Mesendoderm (in vitro differentiated cells): ENCODE measurements at regions not wholly inside any gene's neighbourhood (a gene's known extent, or its start where the extent isn't known, plus 50 kb on each side); places are given as distances from the start of the nearest gene placed in this dataset.

Experiments
- DNase-seq: peaks from one replicate; pipeline ENCODE4 v3.0.0; 2013
- H2AK5ac ChIP-seq: 2 replicates; pipeline ENCODE4 v1.6.1; 2013; ENCODE audit warnings: low read length, inconsistent platforms
- H2BK120ac ChIP-seq: 2 replicates; pipeline ENCODE4 v1.6.1; 2013; ENCODE audit warnings: low read depth, mild to moderate bottlenecking, low read length, moderate library complexity, mixed read lengths
- H2BK15ac ChIP-seq: replicated peaks from 2 replicates; pipeline ENCODE4 v1.6.1; 2013; ENCODE audit warnings: low read depth, mild to moderate bottlenecking, moderate library complexity
- H2BK5ac ChIP-seq: 2 replicates; pipeline ENCODE4 v1.6.1; 2013; ENCODE audit warnings: low read length, inconsistent platforms
- H3K18ac ChIP-seq: 2 replicates; pipeline ENCODE4 v1.6.1; 2013; ENCODE audit warnings: mild to moderate bottlenecking, low read length, mixed read lengths
- H3K23ac ChIP-seq: one replicate; pipeline ENCODE4 v1.6.1; 2013; ENCODE audit warnings: low read length
- H3K27ac ChIP-seq: 2 replicates; pipeline ENCODE4 v1.5.1; 2013; ENCODE audit warnings: low read depth, mild to moderate bottlenecking, inconsistent platforms, low read length, moderate library complexity
- H3K27me3 ChIP-seq: 2 replicates; pipeline ENCODE4 v1.6.1; 2013; ENCODE audit warnings: low read length, control low read depth, mild to moderate bottlenecking, inconsistent platforms; ENCODE audit not compliant: insufficient read depth, poor library complexity
- H3K36me3 ChIP-seq: 2 replicates; pipeline ENCODE4 v1.6.1; 2013; ENCODE audit warnings: low read length, inconsistent platforms; ENCODE audit not compliant: control insufficient read depth, insufficient read depth
- H3K4ac ChIP-seq: one replicate; pipeline ENCODE4 v1.6.1; 2013; ENCODE audit warnings: low read depth, mild to moderate bottlenecking, low read length, moderate library complexity
- H3K4me1 ChIP-seq: 2 replicates; pipeline ENCODE4 v1.6.1; 2013; ENCODE audit warnings: low read depth, low read length, inconsistent platforms; ENCODE audit not compliant: control insufficient read depth
- H3K4me2 ChIP-seq: 2 replicates; pipeline ENCODE4 v1.6.1; 2013; ENCODE audit warnings: low read length
- H3K4me3 ChIP-seq: 2 replicates; pipeline ENCODE4 v1.5.1; 2013; ENCODE audit warnings: mild to moderate bottlenecking, low read length
- H3K56ac ChIP-seq: one replicate; pipeline ENCODE4 v1.6.1; 2013; ENCODE audit warnings: low read length
- H3K79me1 ChIP-seq: 2 replicates; pipeline ENCODE4 v1.6.1; 2013; ENCODE audit warnings: low read length, inconsistent platforms
- H3K79me2 ChIP-seq: 2 replicates; pipeline ENCODE4 v1.6.1; 2013; ENCODE audit warnings: mild to moderate bottlenecking, low read length; ENCODE audit not compliant: control insufficient read depth, insufficient read depth
- H3K9ac ChIP-seq: 2 replicates; pipeline ENCODE4 v1.6.1; 2013; ENCODE audit warnings: low read length, inconsistent platforms
- H4K5ac ChIP-seq: one replicate; pipeline ENCODE4 v1.6.1; 2013; ENCODE audit warnings: low read length
- H4K8ac ChIP-seq: one replicate; pipeline ENCODE4 v1.6.1; 2013; ENCODE audit warnings: low read depth, mild to moderate bottlenecking, control low read depth, low read length, moderate library complexity
- WGBS: extraction: QIAGEN DNeasy Blood & Tissue Kit; methylation state at CpG from one replicate; pipeline ENCODE4 v1.1.7; 2013; ENCODE audit warnings: low lambda C conversion rate, missing lambda C conversion rate; ENCODE audit not compliant: insufficient coverage; ENCODE audit errors: extremely low coverage; 5-methylcytosine and 5-hydroxymethylcytosine counted together

DNA sequence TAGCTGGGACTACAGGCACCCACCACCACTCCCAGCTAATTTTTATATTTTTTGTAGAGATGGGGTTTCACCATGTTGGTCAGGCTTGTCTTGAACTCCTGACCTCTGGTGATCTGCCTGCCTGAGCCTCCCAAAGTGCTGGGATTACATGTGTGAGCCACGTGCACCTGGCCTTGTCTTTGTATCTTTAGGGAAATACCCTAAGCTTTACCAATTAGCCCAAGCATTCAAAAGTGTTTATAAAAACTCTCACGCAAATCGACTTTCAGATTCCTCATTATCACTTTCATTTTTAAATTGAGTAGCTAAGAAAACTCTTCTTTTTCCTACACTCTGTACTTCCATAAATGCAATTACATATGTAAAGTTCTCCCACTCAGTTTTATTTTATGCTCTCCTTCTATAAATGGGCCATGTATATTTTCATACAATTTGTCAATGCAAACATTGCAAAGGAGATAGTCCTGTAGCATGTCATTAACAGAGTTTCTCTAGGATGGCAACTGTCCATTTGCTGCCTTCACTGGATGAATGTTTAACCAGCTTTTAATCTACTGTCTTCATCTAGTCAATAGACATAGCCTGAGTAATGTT is 326.2 kb upstream of the LRATD1 start:
- Histone ChIP-seq H4K8ac (no peak overlapping the region), H3K18ac (no peak overlapping the region), H3K4ac (no peak overlapping the region), H4K5ac (no peak overlapping the region), H3K27ac (no peak overlapping the region), H2BK15ac (no peak overlapping the region), H3K9ac (no peak overlapping the region), H3K23ac (no peak overlapping the region), H3K4me3 (no peak overlapping the region), H2BK5ac (no peak overlapping the region), H3K27me3 (no peaks in the 10 kb centered on the region), H3K36me3 (no peaks in the 10 kb centered on the region), H2AK5ac (no peak overlapping the region), H3K56ac (no peak overlapping the region), H3K79me2 (no peaks in the 10 kb centered on the region), H3K79me1 (no peaks in the 10 kb centered on the region), H3K4me1 (no peaks in the 10 kb centered on the region), H2BK120ac (no peak overlapping the region), H3K4me2 (no peak overlapping the region)
- 100% methylated on average over 1 of the region's 3 CpGs for WGBS
- no peak for DNase-seq

GRCh38 chr2:14313341-14313740 is 319.2 kb upstream of the LRATD1 start:
- Histone ChIP-seq H3K36me3 (no peaks in the 10 kb centered on the region), H3K4me2 (no peak overlapping the region), H3K79me1 (no peaks in the 10 kb centered on the region), H2BK15ac (no peak overlapping the region), H2BK5ac (no peak overlapping the region), H2AK5ac (no peak overlapping the region), H3K56ac (no peak overlapping the region), H3K4me1 (no peaks in the 10 kb centered on the region), H4K8ac (no peak overlapping the region), H3K4ac (no peak overlapping the region), H3K23ac (no peak overlapping the region), H3K9ac (no peak overlapping the region), H3K27ac (no peak overlapping the region), H3K27me3 (peaks cover 1% of the 10 kb centered on the region), H3K79me2 (no peaks in the 10 kb centered on the region), H2BK120ac (no peak overlapping the region), H4K5ac (no peak overlapping the region), H3K18ac (no peak overlapping the region), H3K4me3 (no peak overlapping the region)
- no CpG with 5 or more reads among the region's 3 CpGs for WGBS
- no peak for DNase-seq

DNA sequence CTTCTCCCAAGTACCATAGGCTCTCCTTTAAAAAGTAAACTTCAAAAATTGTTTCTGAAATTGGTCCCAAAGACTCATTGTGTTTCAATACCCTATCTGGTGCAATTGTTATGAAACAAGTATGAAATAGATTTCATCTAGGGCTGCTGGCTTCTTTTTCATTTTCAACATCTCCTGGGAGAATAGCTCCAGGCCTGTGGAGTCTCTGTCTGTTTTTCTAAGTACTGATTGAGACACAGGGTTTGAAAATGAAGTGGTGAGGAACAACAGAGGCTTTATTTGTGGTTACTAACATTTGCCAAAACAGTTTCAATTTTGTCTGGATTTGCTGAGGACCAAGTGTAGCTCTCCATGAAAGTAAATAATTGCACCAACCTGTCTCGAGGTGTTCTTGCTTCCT is 315.9 kb upstream of the LRATD1 start:
- Histone ChIP-seq H3K36me3 (no peaks in the 10 kb centered on the region), H3K56ac (no peak overlapping the region), H3K79me2 (no peaks in the 10 kb centered on the region), H3K9ac (no peak overlapping the region), H3K79me1 (no peaks in the 10 kb centered on the region), H3K23ac (no peak overlapping the region), H2BK15ac (no peak overlapping the region), H3K27ac (no peak overlapping the region), H3K4me2 (no peak overlapping the region), H3K27me3 (peaks cover 1% of the 10 kb centered on the region), H4K5ac (no peak overlapping the region), H2BK120ac (no peak overlapping the region), H3K4me1 (no peaks in the 10 kb centered on the region), H3K4ac (no peak overlapping the region), H3K4me3 (no peak overlapping the region), H2AK5ac (no peak overlapping the region), H2BK5ac (no peak overlapping the region), H3K18ac (no peak overlapping the region), H4K8ac (no peak overlapping the region)
- WGBS: no CpG with 5 or more reads among the region's 1 CpG
- DNase-seq: no peak

DNA sequence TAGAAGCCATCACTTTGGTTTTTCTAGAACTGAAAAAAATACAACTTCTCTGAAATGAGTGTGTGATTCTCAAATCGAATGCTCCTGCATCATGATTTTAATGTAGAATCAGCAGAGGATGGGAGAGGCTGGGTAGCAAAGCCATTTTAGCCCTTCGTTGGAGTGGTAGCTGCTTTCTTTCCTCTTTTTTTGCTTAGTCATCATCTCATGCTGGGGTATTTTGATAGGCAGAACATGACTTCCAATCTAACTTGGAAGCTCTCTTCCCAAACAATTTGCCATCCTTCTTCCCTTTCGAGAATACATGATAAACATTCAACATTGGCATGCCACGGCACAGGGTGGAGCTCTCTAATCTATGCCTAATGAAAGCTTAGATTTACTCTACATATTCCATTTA is 311.2 kb upstream of the LRATD1 start:
- Histone ChIP-seq H3K18ac (no peak overlapping the region), H3K4me3 (no peak overlapping the region), H3K4ac (no peak overlapping the region), H3K36me3 (no peaks in the 10 kb centered on the region), H3K27me3 (no peaks in the 10 kb centered on the region), H3K23ac (no peak overlapping the region), H3K79me2 (no peaks in the 10 kb centered on the region), H3K56ac (no peak overlapping the region), H2AK5ac (no peak overlapping the region), H3K4me2 (no peak overlapping the region), H3K9ac (no peak overlapping the region), H3K79me1 (no peaks in the 10 kb centered on the region), H4K8ac (no peak overlapping the region), H3K4me1 (no peaks in the 10 kb centered on the region), H2BK120ac (no peak overlapping the region), H4K5ac (no peak overlapping the region), H2BK5ac (no peak overlapping the region), H2BK15ac (no peak overlapping the region), H3K27ac (no peak overlapping the region)
- no peak for DNase-seq
- no CpG with 5 or more reads among the region's 4 CpGs for WGBS

GRCh38 chr2:14322306-14322705 is 310.2 kb upstream of the LRATD1 start:
- no peaks in the 10 kb centered on the region for H3K36me3 ChIP-seq
- H3K9ac ChIP-seq: no peak overlapping the region
- H3K4me1 ChIP-seq: no peaks in the 10 kb centered on the region
- no peak overlapping the region for H2AK5ac ChIP-seq
- H3K4ac ChIP-seq: no peak overlapping the region
- H3K27ac ChIP-seq: no peak overlapping the region
- H3K4me2 ChIP-seq: no peak overlapping the region
- no peak overlapping the region for H3K4me3 ChIP-seq
- H4K5ac ChIP-seq: no peak overlapping the region
- no peaks in the 10 kb centered on the region for H3K79me2 ChIP-seq
- no peaks in the 10 kb centered on the region for H3K79me1 ChIP-seq
- WGBS: no CpG with 5 or more reads among the region's 2 CpGs
- DNase-seq: no peak
- no peak overlapping the region for H3K56ac ChIP-seq
- H2BK120ac ChIP-seq: no peak overlapping the region
- H3K23ac ChIP-seq: no peak overlapping the region
- H2BK5ac ChIP-seq: no peak overlapping the region
- H4K8ac ChIP-seq: no peak overlapping the region
- no peak overlapping the region for H2BK15ac ChIP-seq
- no peak overlapping the region for H3K18ac ChIP-seq
- H3K27me3 ChIP-seq: no peaks in the 10 kb centered on the region

DNA sequence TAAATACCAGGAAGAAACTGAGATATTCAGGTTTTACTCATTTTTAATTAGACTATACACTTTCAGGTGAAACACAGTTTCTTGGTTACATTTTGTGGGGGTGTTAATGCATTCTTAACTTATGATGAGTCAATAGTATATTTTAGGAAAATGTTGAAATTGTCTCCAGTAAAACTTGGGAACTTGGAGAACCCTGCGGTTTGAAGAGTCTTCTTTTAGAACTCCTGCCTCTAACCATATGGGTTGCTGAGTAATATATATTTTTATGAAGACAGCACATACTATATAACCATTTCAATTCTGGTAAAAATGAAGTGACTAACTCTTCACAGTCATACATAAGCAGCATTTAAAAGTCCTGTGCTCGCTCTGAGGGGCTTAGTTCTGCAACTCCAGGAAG is 308.2 kb upstream of the LRATD1 start:
- Histone ChIP-seq H3K4me1 (no peaks in the 10 kb centered on the region), H3K27ac (no peak overlapping the region), H3K79me1 (no peaks in the 10 kb centered on the region), H4K5ac (no peak overlapping the region), H3K9ac (no peak overlapping the region), H4K8ac (no peak overlapping the region), H3K4me2 (no peak overlapping the region), H2AK5ac (no peak overlapping the region), H3K4me3 (no peak overlapping the region), H2BK15ac (no peak overlapping the region), H3K18ac (no peak overlapping the region), H2BK120ac (no peak overlapping the region), H3K27me3 (no peaks in the 10 kb centered on the region), H3K79me2 (no peaks in the 10 kb centered on the region), H3K4ac (no peak overlapping the region), H3K36me3 (no peaks in the 10 kb centered on the region), H2BK5ac (no peak overlapping the region), H3K56ac (no peak overlapping the region), H3K23ac (no peak overlapping the region)
- DNase-seq: no peak
- no CpG with 5 or more reads among the region's 2 CpGs for WGBS
